Hepatocyte (in vitro differentiated cells): ENCODE measurements at regions not wholly inside any gene's neighbourhood (a gene's known extent, or its start where the extent isn't known, plus 50 kb on each side); places are given as distances from the start of the nearest gene placed in this dataset.

Experiments
- DNase-seq: peaks from one replicate; pipeline ENCODE4 v3.0.0-alpha.2; 2016; ENCODE audit warnings: low spot score
- H2AFZ ChIP-seq: fragments of 200-600 bp; sonication (generic); 2 replicates; pipeline ENCODE4 v1.6.0; 2016; ENCODE audit warnings: antibody characterized with exemption, mild to moderate bottlenecking
- H3K27ac ChIP-seq: fragments of 200-600 bp; sonication (generic); 2 replicates; pipeline ENCODE4 v1.5.1; 2016; ENCODE audit warnings: mild to moderate bottlenecking
- H3K27me3 ChIP-seq: fragments of 200-600 bp; sonication (generic); 2 replicates; pipeline ENCODE4 v1.6.1; 2016
- H3K36me3 ChIP-seq: fragments of 200-600 bp; sonication (generic); replicated peaks from 2 replicates; pipeline ENCODE4 v1.5.1; 2016; ENCODE audit warnings: low read depth; ENCODE audit not compliant: insufficient read depth
- H3K4me1 ChIP-seq: fragments of 200-600 bp; sonication (generic); 2 replicates; pipeline ENCODE4 v1.5.1; 2016; ENCODE audit warnings: mild to moderate bottlenecking, moderate library complexity; ENCODE audit not compliant: insufficient read depth
- H3K4me2 ChIP-seq: fragments of 200-600 bp; sonication (generic); 2 replicates; pipeline ENCODE4 v1.6.0; 2016
- H3K4me3 ChIP-seq: fragments of 200-600 bp; sonication (generic); 2 replicates; pipeline ENCODE4 v1.5.1; 2016; ENCODE audit warnings: mild to moderate bottlenecking
- H3K79me2 ChIP-seq: fragments of 200-600 bp; sonication (generic); 2 replicates; pipeline ENCODE4 v1.6.0; 2017; ENCODE audit warnings: mild to moderate bottlenecking
- H3K9me2 ChIP-seq: fragments of 200-600 bp; sonication (generic); replicated peaks from 2 replicates; pipeline ENCODE4 v1.6.0; 2017; ENCODE audit warnings: mild to moderate bottlenecking; ENCODE audit not compliant: insufficient read depth
- H3K9me3 ChIP-seq: fragments of 200-600 bp; sonication (generic); 2 replicates; pipeline ENCODE4 v1.5.1; 2016; ENCODE audit warnings: low read depth, mild to moderate bottlenecking
- H4K20me1 ChIP-seq: fragments of 200-600 bp; sonication (generic); 2 replicates; pipeline ENCODE4 v1.6.0; 2016; ENCODE audit warnings: mild to moderate bottlenecking; ENCODE audit not compliant: insufficient read depth, poor library complexity, severe bottlenecking
- EZH2 ChIP-seq: fragments of 200-600 bp; sonication (generic); IDR thresholded peaks from 2 replicates; pipeline ENCODE4 v1.6.1; 2016; ENCODE audit warnings: antibody characterized with exemption, mild to moderate bottlenecking, borderline replicate concordance
- EZH2phosphoT487 ChIP-seq: fragments of 200-600 bp; sonication (generic); IDR thresholded peaks from one replicate; pipeline ENCODE4 v1.6.1; 2018; ENCODE audit warnings: antibody characterized with exemption, mild to moderate bottlenecking, low read depth, moderate library complexity; ENCODE audit not compliant: unreplicated experiment, severe bottlenecking
- WGBS: methylation state at CpG from one replicate; pipeline ENCODE4 v1.1.6; 2016; ENCODE audit warnings: low lambda C conversion rate; ENCODE audit errors: missing lambda C conversion rate; 5-methylcytosine and 5-hydroxymethylcytosine counted together
- TF ChIP-seq, protein P1 (sequence below): fragments of 200-600 bp; sonication (generic); IDR thresholded peaks from 2 replicates; pipeline ENCODE4 v1.5.1; 2016; ENCODE audit warnings: antibody characterized with exemption, mild to moderate bottlenecking; ENCODE audit not compliant: poor library complexity

DNA sequence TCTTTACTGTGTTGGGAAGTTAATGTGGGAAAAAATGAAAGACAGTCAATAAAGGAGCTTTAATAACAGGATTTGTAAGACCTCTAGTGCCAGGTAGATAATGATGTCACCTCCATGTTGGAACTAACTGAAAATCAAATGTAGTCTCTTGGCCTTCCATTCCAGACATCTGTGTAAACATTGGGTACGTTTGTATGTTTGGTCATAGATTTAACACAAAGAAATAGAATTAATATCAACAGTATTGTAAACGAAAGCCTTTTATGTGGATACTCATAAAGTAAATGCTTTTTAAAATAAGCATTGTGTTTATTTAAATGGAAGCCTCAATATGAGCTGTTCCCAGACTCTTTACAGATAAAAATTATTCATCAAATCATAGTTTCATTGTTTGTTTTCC lies 605.7 kb downstream of the METTL15 start:
- Histone ChIP-seq H4K20me1 (no peaks in the 10 kb centered on the region), H3K9me2 (no peaks in the 10 kb centered on the region), H3K4me2 (no peak overlapping the region), H3K4me1 (no peaks in the 10 kb centered on the region), H3K79me2 (no peaks in the 10 kb centered on the region), H3K36me3 (no peaks in the 10 kb centered on the region), H3K4me3 (no peak overlapping the region), H2AFZ (no peak overlapping the region), H3K27ac (no peak overlapping the region), H3K27me3 (no peaks in the 10 kb centered on the region), H3K9me3 (no peaks in the 10 kb centered on the region)
- no peak for DNase-seq
- TF ChIP-seq EZH2 (no peak), EZH2phosphoT487 (no peak)
- TF ChIP-seq, protein P1, sequence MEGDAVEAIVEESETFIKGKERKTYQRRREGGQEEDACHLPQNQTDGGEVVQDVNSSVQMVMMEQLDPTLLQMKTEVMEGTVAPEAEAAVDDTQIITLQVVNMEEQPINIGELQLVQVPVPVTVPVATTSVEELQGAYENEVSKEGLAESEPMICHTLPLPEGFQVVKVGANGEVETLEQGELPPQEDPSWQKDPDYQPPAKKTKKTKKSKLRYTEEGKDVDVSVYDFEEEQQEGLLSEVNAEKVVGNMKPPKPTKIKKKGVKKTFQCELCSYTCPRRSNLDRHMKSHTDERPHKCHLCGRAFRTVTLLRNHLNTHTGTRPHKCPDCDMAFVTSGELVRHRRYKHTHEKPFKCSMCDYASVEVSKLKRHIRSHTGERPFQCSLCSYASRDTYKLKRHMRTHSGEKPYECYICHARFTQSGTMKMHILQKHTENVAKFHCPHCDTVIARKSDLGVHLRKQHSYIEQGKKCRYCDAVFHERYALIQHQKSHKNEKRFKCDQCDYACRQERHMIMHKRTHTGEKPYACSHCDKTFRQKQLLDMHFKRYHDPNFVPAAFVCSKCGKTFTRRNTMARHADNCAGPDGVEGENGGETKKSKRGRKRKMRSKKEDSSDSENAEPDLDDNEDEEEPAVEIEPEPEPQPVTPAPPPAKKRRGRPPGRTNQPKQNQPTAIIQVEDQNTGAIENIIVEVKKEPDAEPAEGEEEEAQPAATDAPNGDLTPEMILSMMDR: no peak
- 51% methylated on average over 2 of the region's 2 CpGs for WGBS

DNA sequence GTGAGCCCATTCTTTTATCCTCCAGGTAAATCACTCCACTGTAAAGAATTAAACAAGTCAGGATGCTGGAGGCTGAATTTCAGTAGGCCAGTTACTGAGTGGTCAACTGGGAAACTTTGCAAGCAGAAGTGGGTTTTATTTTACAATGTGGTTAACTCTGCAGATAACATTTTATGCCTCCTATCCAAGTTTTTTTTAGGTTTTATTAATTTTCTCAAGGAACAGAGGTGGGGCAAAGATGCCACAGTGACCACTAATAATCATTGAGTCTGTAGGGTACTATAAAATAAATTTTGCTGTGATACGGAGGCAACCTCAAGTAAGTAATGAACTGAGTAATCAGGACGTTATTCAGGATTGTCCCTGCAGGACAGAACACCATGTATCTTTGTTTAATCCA lies 599.9 kb downstream of the METTL15 start:
- H3K27ac ChIP-seq: peak overlapping the region; percentile 8
- no peaks in the 10 kb centered on the region for H4K20me1 ChIP-seq
- no peaks in the 10 kb centered on the region for H3K27me3 ChIP-seq
- WGBS: 80% methylated on average over 2 of the region's 2 CpGs
- H3K4me2 ChIP-seq: no peak overlapping the region
- no peaks in the 10 kb centered on the region for H3K9me3 ChIP-seq
- no peak for DNase-seq
- no peaks in the 10 kb centered on the region for H3K9me2 ChIP-seq
- H3K4me3 ChIP-seq: no peak overlapping the region
- TF ChIP-seq EZH2 (no peak), EZH2phosphoT487 (no peak)
- TF ChIP-seq, protein P1: no peak
- no peak overlapping the region for H2AFZ ChIP-seq
- H3K4me1 ChIP-seq: no peaks in the 10 kb centered on the region
- no peaks in the 10 kb centered on the region for H3K79me2 ChIP-seq
- no peaks in the 10 kb centered on the region for H3K36me3 ChIP-seq

- Histone ChIP-seq H3K4me2 (no peak overlapping the region), H3K9me2 (no peaks in the 10 kb centered on the region), H3K4me1 (no peaks in the 10 kb centered on the region), H3K36me3 (no peaks in the 10 kb centered on the region), H3K4me3 (no peak overlapping the region), H3K79me2 (no peaks in the 10 kb centered on the region), H3K27ac (no peak overlapping the region), H3K9me3 (no peaks in the 10 kb centered on the region), H2AFZ (no peak overlapping the region), H3K27me3 (no peaks in the 10 kb centered on the region), H4K20me1 (no peaks in the 10 kb centered on the region)
- DNase-seq: no peak
- TF ChIP-seq, protein P1: no peak
- no peak for TF ChIP-seq EZH2
- no peak for TF ChIP-seq EZH2phosphoT487
Observed at GRCh38 chr11:28704801-28705200, 596.6 kb downstream of the METTL15 start.

DNA sequence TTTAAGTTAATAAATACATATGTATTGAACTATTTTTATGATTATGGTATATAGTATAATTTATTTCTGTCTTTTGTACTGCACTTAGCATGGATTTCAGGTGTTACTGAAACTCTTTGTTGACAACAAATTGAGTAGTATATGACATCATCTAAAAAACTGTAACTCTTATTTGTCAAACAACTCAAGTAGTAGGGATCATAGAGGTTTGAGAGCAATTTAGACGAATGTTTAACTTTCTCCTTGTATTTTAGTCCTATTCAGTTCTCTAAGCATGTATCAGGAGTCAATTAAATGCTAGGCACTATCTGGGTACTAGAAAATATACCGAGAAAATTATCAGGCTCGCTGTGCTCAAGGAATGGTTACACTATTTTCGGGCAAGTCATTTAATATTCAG lies 595.2 kb downstream of the METTL15 start:
- no peaks in the 10 kb centered on the region for H3K9me2 ChIP-seq
- H3K4me1 ChIP-seq: no peaks in the 10 kb centered on the region
- H3K36me3 ChIP-seq: no peaks in the 10 kb centered on the region
- WGBS: 88% methylated on average over 4 of the region's 4 CpGs
- H3K9me3 ChIP-seq: no peaks in the 10 kb centered on the region
- no peaks in the 10 kb centered on the region for H4K20me1 ChIP-seq
- H3K27me3 ChIP-seq: no peaks in the 10 kb centered on the region
- H3K79me2 ChIP-seq: no peaks in the 10 kb centered on the region
- DNase-seq: no peak
- no peak overlapping the region for H3K4me2 ChIP-seq
- no peak overlapping the region for H3K4me3 ChIP-seq
- no peak overlapping the region for H2AFZ ChIP-seq
- TF ChIP-seq EZH2phosphoT487: no peak
- TF ChIP-seq, protein P1: no peak
- TF ChIP-seq EZH2: no peak
- H3K27ac ChIP-seq: no peak overlapping the region
